HG03565 (cell line): ENCODE measurements at regions not wholly inside any gene's neighbourhood (a gene's known extent, or its start where the extent isn't known, plus 50 kb on each side); places are given as distances from the start of the nearest gene placed in this dataset.

Source experiments
- ATAC-seq: cut with Tn5 transposase; IDR thresholded peaks from one replicate; pipeline ENCODE4 v1.9.1; 2021; ENCODE audit warnings: mild to moderate bottlenecking, moderate library complexity; ENCODE audit not compliant: unreplicated experiment

- no peak for ATAC-seq
These were observed 216.3 kb upstream of the ITGA4 start for GRCh38 chr2:181240844-181241243.

GRCh38 chr2:181241366-181241765 lies 215.8 kb upstream of the ITGA4 start:
- no peak for ATAC-seq

GRCh38 chr2:181241797-181242196 lies 215.4 kb upstream of the ITGA4 start:
- ATAC-seq = peak; percentile 96

- no peak for ATAC-seq
These were observed 214.9 kb upstream of the ITGA4 start for GRCh38 chr2:181242262-181242661.

DNA sequence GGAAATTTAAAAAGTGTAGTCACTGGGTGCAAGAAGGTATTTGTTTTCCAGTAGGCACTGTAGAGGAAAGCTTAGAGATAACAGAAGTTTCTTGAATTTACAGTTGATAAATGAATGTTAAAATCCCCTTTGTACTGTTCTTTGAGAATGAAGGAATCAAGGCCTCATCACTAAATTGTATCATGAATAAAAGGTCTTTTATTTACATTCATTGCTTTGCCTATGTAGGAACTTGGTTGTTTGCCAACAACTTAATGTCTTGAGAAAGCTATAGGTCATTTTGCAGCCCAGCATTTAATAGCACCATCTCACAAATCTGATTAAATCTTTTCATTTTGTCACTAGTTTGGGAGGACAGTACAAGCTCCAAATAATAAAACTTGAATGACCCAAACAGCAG lies 213.9 kb upstream of the ITGA4 start:
- no peak for ATAC-seq

GRCh38 chr2:181250691-181251090 lies 206.5 kb upstream of the ITGA4 start:
- ATAC-seq = no peak

DNA sequence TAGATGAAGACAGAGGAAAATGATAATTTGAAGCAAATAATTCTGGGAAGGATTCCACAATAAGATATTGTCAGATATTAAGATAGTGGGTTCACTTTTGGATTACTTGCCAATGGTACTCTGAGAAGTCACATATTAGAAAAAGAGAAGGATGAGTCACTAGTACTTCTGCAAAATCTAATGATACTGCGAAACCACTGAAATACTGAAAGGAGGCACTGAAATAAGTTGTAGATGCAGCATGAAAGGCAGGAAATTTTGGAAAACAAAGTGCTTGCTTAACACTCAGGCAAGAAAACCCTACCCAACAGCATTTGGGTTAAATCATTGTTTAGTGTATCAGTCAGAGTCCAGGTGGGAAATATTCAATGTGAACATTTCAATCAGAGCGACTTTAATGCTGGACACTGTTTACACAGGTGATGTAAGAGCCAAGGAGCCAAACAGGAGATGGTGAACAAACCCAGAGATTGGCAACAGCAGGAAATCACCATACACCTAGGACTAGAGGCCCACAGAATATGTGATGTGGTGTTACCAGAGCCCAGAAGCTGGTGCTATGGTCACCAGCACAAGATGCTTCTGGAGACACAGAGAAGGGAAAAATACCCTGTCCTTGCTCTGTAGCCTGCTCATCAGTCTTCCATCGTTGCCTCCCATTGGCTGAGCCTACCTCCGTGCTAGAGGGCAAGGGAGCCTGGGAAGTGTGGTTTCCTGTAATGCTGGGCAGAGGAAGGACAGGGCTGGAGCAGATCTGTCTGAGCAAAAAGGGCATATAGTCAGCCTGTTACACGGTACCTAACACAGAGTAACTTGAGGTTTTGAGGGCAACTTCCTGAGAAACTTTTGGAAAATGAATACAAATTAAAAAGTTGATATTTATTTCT lies 204.7 kb upstream of the ITGA4 start:
- no peak for ATAC-seq

GRCh38 chr2:181253438-181253837 lies 203.7 kb upstream of the ITGA4 start:
- no peak for ATAC-seq

DNA sequence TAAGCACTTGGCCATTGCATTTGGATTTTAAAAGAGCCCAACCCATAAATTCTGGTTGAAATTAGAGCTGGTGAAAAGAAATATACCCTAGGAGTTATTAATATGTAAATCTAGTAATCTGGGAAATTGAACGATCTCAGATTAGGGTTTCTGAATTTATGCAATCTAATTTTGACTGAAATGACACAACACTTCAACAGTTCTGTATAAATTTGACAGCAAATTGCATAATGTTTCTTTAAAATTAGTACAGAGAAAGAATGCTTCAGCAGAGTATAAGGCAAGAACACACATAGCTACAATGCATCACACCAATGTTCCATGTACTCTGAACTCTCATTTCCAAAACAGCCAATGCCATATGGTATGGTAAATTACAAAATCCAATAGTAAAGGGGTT lies 201.5 kb upstream of the ITGA4 start:
- no peak for ATAC-seq

- no peak for ATAC-seq
These were observed 198.5 kb upstream of the ITGA4 start for GRCh38 chr2:181258720-181259119.

DNA sequence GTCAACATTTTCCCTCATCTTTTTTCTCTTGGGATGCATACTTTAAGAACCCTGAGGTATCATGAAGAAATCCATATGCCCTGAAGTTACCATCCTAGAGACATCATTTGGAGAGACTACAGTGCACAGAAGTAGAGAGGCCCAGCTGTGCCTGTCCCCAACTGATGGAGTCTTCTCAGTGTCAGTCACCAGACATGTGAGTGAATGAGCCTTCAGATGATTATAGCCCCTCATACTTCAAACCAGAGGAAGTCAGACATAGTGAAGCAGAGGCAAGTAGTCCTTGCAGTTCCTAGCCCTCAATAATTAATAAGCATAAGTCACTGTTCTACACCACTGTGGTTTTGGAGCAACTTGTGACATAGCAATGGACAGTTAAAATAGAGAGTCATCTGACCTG lies 194.4 kb upstream of the ITGA4 start:
- no peak for ATAC-seq

- no peak for ATAC-seq
These were observed 193.2 kb upstream of the ITGA4 start for GRCh38 chr2:181264001-181264400.

DNA sequence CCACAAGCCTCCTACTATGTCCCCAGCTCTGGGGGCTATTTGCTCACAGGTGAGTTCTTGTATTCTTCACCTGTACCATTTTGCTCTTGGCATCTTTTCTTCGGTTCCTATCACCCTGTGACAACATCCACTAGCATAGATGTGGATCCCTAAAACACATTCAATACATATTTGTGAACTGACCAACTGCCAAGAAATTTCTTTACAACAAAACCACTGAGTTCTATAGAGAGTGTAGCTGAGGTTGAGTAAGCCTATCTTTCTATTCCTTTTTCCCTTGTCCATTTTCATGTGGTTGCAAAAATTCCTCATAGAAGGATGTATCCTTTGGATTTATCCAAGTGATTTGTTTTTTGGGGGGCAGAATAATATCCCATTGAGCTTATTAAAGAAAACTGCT lies 192.7 kb upstream of the ITGA4 start:
- ATAC-seq = no peak

DNA sequence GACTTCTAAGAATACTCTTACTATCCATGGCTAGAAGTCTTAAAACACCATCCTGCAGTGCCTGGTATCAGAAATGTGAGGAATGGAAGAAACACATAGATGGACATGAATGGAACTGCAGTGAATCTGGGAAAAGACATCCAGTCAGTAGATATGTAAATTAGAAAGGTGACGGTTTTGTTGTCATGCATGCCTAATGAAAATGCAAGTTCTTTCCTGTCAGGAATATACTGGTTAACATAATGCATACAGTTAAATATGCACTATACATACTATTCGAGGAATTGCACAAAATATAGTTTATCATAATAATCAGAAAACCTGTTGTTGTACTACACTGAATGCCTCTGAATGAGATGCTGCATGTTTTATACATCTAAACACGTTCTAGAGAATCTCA lies 190.6 kb upstream of the ITGA4 start:
- no peak for ATAC-seq

DNA sequence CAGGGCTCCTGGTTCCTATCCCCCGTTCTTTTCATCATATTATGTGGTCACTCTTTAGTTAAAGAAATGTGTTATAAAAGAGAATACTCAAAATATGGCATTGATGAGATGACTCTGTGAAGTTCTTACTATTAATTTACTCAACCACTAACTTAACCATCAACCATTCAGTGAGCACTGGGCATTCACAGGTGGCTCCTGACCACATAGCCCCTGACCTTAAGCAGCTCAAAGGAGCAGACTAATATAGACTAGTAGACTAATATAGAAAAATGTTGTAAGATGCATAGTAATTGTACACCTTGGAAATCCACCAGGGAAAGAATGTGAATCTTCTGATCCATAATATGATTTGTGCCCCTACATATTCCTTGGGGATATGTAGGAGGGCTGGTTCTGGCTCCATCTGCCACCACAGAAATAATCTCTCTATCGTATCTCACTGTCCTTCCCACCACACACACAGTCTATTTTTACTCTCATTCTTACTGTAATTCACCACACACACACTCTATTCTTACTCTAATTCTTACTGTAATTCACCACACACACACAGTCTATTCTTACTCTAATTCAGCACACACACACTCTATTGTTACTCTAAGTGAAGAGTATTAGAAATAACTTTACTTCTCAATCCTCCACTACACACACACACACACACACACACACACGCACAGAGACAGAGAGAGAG lies 188.9 kb upstream of the ITGA4 start:
- peak; percentile 63 for ATAC-seq

DNA sequence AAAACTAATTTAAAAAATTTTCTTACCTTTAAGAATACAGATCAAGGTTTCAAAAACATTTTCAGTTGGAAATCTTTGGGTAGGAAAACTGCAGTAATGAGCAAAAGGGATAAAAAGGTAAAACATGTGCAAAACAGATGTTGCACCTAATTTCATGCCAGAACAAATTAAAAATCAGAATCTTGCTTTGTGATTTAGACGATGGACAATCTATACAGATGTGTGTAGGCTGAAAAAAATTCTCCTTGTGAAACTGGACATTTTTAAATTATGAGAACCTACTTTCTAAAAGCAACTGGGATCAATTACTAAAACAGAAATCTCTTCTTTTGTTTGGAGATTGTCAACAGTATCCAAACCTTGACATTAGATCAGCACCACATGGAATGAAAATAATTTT lies 183.2 kb upstream of the ITGA4 start:
- ATAC-seq = no peak

DNA sequence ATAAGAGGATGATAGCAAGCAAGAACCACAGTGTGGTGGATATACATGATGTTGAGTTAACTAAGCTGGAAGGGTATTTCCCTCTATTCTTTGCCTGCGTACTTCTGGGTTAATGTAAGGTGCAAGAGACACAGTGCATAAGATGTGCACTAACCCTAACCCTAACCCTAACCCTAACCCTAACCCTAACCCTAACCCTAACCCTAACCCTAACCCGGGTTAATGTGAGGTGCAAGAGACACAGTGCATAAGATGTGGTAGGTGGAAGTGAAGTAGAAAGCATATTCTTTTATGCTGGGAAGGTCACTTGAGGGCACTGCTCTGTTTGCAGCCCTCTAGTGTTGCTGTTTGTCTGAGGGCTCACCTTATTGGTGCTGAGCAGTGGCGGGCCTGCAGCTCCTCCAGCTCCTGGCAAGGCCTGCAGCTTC lies 181.5 kb upstream of the ITGA4 start:
- ATAC-seq = peak; percentile 52

DNA sequence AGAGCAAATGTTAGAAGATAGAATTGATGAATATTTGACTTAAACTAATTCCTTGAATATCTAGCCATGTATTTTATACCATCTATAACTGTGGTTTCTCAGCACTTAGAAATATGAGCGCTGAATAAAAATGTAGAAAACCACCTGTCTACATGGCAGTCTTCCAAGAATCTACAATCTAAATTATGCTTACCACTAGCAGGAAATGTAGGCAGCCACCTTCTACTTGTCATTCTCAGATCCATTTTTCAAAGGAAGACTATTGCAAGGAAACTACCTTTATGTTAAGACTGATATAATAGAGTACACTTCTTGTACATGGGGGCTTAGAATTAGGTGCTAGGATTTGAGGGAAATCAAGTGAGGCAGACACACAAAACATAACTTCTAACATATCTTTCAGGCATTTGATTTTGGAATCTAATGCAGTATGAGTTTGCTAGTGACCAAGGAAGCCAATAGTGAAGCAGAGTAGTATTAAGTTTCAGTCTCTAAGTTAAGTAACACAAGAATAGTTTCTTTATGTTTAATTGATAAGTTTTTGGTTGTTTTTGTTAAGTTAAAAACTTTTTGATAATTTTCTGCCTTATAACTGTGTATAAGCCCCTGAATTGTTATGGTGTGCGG lies 175.9 kb upstream of the ITGA4 start:
- no peak for ATAC-seq

- no peak for ATAC-seq
These were observed 172.1 kb upstream of the ITGA4 start for GRCh38 chr2:181285116-181285515.

DNA sequence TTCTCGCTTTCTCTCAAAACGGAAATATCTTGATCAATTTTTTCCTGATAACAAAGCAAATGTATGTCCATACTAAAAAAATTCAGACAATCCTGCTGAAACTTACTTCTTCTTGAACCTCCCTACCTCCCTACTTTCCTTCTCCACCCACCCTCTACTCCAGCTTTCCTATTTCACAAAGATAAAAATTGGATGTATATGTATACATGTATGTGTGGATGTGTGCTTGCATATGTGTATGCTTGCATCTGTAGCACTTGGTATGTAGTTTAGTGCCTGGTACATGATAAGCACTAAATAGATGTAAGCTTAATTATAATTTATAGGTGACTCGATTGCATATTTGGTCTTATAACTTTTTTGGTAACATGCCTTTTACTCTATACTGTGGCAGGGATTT lies 167.5 kb upstream of the ITGA4 start:
- ATAC-seq = no peak

DNA sequence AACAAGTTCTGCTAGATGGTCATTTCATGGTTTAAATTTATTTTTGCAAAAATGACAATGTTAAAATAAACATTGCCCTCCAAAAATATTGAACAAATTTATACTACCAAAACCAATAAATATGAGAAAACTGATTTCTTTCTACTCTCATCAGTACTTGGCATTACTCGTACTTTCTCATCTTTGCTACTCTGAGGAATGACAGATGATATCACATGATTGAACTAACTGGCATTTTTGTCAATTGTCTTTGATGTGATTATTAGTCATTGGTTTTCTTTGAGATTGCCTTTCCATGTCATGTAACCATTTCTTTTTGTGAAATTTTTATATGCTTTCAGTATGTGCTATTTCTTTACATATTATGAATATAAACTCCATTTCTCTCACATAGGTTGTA lies 167.0 kb upstream of the ITGA4 start:
- ATAC-seq = no peak

DNA sequence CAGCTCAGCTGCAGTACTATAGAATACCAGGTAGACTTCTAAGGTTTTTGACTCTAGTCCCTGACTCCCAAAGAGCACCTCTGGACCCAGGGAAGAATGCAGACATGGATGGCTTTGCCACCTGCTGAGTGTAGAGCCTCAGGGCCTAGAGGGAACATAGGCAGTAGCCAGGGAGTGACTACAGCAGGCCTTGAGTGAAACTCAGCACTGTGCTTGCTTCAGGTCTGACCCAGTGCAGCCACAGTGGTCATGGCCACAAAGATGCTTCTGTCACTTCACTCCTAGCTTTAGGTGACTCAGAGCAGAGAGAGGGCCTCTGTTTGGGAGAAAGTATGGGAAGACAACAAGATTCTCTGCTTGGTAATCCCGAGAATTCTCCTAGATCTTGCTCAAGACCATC lies 162.2 kb upstream of the ITGA4 start:
- ATAC-seq = no peak
